ENCODE measurements at regions not wholly inside any gene's neighbourhood (a gene's known extent, or its start where the extent isn't known, plus 50 kb on each side); places are given as distances from the start of the nearest gene placed in this dataset.

DNA sequence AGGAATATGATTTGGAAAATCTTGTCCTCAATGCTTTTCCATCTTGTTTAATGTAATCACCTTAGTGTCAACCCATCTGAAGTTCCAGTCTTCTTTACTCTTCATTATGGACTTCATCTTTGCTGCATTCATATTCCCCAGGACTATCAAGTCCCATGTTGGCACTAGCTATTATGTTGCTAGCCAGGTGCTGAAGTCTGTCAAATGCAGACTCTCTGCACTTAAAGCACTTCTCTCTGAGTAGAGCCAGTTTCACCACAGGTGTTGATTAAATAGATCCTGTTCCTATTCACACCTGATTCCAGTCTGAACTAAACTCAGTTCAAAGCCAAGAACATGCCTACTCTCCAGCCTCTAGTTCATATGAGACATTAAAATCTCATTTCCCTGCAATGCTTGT is 75.0 kb upstream of the PKN2 start:
- no TSS peak for BruUV-seq (replicated peaks)
- Histone ChIP-seq H3K27me3 (ENCODE audit: control insufficient read depth, insufficient read depth, low read length) (peaks cover 3% of the 10 kb centered on the region; the same call in 1 of the 2 replicates), H3K9me3 (ENCODE audit: control insufficient read depth, insufficient read depth, low read depth, low read length) (no peaks in the 10 kb centered on the region), H3K36me3 (ENCODE audit: control insufficient read depth, insufficient read depth, low read length) (no peaks in the 10 kb centered on the region), H3K27ac (ENCODE audit: low read length) (no peak overlapping the region), H3K4me1 (ENCODE audit: control insufficient read depth, insufficient read depth, low read length) (0 out of 2 replicates have a peak, but pooled peaks cover 3% of the 10 kb centered on the region), H3K4me3 (ENCODE audit: low read depth in 2 of 2, low read length in 2 of 2) (no peak overlapping the region)
- intact Hi-C loops (cut with micrococcal nuclease; ENCODE audit: unreplicated experiment): loop anchor here (5.0 kb wide), 1 partner anchor 268 kb away; no protein-coding TSS in a partner anchor
- in situ Hi-C loops (cut with HindIII; ENCODE audit: low pct_unique_long_range_greater_than_20kb, low sequenced_read_pairs): no loop called here
- DNase-seq (ENCODE audit: low read depth, low spot score) (no peak), ATAC-seq (no peak)
- ChIA-PET CTCF (no interaction called here), POLR2A (no interaction called here)
- TF ChIP-seq SIN3A (IDR thresholded peaks at IDR 0.05; ENCODE audit: borderline replicate concordance, insufficient read depth, low read depth, low read length): no peak
- TF ChIP-seq, protein P1, sequence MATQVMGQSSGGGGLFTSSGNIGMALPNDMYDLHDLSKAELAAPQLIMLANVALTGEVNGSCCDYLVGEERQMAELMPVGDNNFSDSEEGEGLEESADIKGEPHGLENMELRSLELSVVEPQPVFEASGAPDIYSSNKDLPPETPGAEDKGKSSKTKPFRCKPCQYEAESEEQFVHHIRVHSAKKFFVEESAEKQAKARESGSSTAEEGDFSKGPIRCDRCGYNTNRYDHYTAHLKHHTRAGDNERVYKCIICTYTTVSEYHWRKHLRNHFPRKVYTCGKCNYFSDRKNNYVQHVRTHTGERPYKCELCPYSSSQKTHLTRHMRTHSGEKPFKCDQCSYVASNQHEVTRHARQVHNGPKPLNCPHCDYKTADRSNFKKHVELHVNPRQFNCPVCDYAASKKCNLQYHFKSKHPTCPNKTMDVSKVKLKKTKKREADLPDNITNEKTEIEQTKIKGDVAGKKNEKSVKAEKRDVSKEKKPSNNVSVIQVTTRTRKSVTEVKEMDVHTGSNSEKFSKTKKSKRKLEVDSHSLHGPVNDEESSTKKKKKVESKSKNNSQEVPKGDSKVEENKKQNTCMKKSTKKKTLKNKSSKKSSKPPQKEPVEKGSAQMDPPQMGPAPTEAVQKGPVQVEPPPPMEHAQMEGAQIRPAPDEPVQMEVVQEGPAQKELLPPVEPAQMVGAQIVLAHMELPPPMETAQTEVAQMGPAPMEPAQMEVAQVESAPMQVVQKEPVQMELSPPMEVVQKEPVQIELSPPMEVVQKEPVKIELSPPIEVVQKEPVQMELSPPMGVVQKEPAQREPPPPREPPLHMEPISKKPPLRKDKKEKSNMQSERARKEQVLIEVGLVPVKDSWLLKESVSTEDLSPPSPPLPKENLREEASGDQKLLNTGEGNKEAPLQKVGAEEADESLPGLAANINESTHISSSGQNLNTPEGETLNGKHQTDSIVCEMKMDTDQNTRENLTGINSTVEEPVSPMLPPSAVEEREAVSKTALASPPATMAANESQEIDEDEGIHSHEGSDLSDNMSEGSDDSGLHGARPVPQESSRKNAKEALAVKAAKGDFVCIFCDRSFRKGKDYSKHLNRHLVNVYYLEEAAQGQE (IDR thresholded peaks at IDR 0.05; ENCODE audit: insufficient read depth in 1 of 2, low read depth in 2 of 2, low read length in 1 of 2): peak in 1 of 2 experiments; percentile 54; a peak in 2 of 4 replicates
- TF ChIP-seq TCF7L2 (IDR thresholded peaks at IDR 0.05; ENCODE audit: low read depth, low read length): no peak
- TF ChIP-seq POLR2AphosphoS5 (IDR thresholded peaks at IDR 0.05; ENCODE audit: low read depth, low read length): no peak

DNA sequence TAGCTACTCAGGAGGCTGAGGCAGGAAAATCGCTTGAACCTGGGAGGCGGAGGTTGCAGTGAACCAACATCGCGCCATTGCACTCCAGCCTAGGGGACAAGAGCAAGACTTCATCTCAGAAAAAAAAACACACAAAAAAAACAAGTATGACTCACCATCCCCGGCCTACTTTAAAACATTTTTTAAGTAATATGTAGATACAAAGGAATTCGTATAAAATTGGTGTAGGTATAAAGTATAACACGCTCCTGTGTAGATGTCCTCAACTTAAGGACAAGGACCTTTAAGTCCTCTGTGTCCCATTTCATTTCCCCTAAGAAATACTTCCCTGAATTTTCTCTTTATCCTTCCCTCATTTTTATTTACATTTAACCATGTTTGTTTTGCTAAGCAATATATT is 73.4 kb upstream of the PKN2 start:
- Histone ChIP-seq H3K4me3 (ENCODE audit: low read depth in 2 of 2, low read length in 2 of 2) (no peak overlapping the region), H3K9me3 (ENCODE audit: control insufficient read depth, insufficient read depth, low read depth, low read length) (no peaks in the 10 kb centered on the region), H3K4me1 (ENCODE audit: control insufficient read depth, insufficient read depth, low read length) (0 out of 2 replicates have a peak, but pooled peaks cover 3% of the 10 kb centered on the region), H3K27ac (ENCODE audit: low read length) (no peak overlapping the region), H3K27me3 (ENCODE audit: control insufficient read depth, insufficient read depth, low read length) (peaks cover 3% of the 10 kb centered on the region; the same call in 1 of the 2 replicates), H3K36me3 (ENCODE audit: control insufficient read depth, insufficient read depth, low read length) (no peaks in the 10 kb centered on the region)
- intact Hi-C loops (cut with micrococcal nuclease; ENCODE audit: unreplicated experiment) (no loop called here), in situ Hi-C loops (cut with HindIII; ENCODE audit: low pct_unique_long_range_greater_than_20kb, low sequenced_read_pairs) (no loop called here)
- no TSS peak for BruUV-seq (replicated peaks)
- DNase-seq (ENCODE audit: low read depth, low spot score) (no peak), ATAC-seq (no peak)
- POLR2A ChIA-PET: no interaction called here
- TF ChIP-seq, protein P2, sequence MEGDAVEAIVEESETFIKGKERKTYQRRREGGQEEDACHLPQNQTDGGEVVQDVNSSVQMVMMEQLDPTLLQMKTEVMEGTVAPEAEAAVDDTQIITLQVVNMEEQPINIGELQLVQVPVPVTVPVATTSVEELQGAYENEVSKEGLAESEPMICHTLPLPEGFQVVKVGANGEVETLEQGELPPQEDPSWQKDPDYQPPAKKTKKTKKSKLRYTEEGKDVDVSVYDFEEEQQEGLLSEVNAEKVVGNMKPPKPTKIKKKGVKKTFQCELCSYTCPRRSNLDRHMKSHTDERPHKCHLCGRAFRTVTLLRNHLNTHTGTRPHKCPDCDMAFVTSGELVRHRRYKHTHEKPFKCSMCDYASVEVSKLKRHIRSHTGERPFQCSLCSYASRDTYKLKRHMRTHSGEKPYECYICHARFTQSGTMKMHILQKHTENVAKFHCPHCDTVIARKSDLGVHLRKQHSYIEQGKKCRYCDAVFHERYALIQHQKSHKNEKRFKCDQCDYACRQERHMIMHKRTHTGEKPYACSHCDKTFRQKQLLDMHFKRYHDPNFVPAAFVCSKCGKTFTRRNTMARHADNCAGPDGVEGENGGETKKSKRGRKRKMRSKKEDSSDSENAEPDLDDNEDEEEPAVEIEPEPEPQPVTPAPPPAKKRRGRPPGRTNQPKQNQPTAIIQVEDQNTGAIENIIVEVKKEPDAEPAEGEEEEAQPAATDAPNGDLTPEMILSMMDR (IDR thresholded peaks at IDR 0.05): no peak
- TF ChIP-seq, protein P1 (IDR thresholded peaks at IDR 0.05; ENCODE audit: insufficient read depth in 1 of 2, low read depth in 2 of 2, low read length in 1 of 2): no peak
- TF ChIP-seq TCF7L2 (IDR thresholded peaks at IDR 0.05; ENCODE audit: low read depth, low read length) (no peak), SIN3A (IDR thresholded peaks at IDR 0.05; ENCODE audit: borderline replicate concordance, insufficient read depth, low read depth, low read length) (no peak), POLR2AphosphoS5 (IDR thresholded peaks at IDR 0.05; ENCODE audit: low read depth, low read length) (no peak)
- CTCF ChIA-PET: interaction anchor here (0.6 kb wide), 1 partner anchor 73 kb away, joined by 12 read pairs; no protein-coding TSS in a partner anchor

Data from Panc1 (cell line).